Thyroid gland (tissue), 4 donors: ENCODE measurements at regions not wholly inside any gene's neighbourhood (a gene's known extent, or its start where the extent isn't known, plus 50 kb on each side); places are given as distances from the start of the nearest gene placed in this dataset.

ENCODE experiments used
- DNase-seq, 2 donors: peaks; one replicate each; pipeline ENCODE4 v3.0.0-alpha.2; 2019
- H3K27ac ChIP-seq, 3 donors: fragments of 200-600 bp; sonication (generic); 1 replicate in 2 of 3; 2 replicates in 1 of 3; pipeline ENCODE4 v1.5.1; 2016 to 2019; ENCODE audit warnings: mild to moderate bottlenecking in 1 of 3, moderate library complexity in 1 of 3
- H3K27me3 ChIP-seq: fragments of 200-600 bp; sonication (generic); one replicate; pipeline ENCODE4 v1.5.1; 2019
- H3K36me3 ChIP-seq, 2 donors: fragments of 200-600 bp; sonication (generic); one replicate each; pipeline ENCODE4 v1.5.1; 2016 to 2019
- H3K4me1 ChIP-seq, 2 donors: fragments of 200-600 bp; sonication (generic); one replicate each; pipeline ENCODE4 v1.5.1; 2017 to 2019
- H3K4me3 ChIP-seq, 3 donors: fragments of 200-600 bp; sonication (generic); replicated peaks in 1 of 3; 1 replicate in 2 of 3; 2 replicates in 1 of 3; pipeline ENCODE4 v1.5.1; 2016; ENCODE audit warnings: mild to moderate bottlenecking in 1 of 3
- H3K9me3 ChIP-seq: fragments of 200-600 bp; sonication (generic); one replicate; pipeline ENCODE4 v1.5.1; 2017
- CTCF ChIP-seq, 6 experiments: fragments of 200-600 bp in 3 of 6; fragments of 450-650 bp in 3 of 6; sonication (generic) in 3 of 6; IDR thresholded peaks; one replicate each; pipeline ENCODE4 v1.5.1; 2016 to 2019; ENCODE audit warnings: antibody characterized with exemption in 6 of 6, mild to moderate bottlenecking in 2 of 6, inconsistent platforms in 1 of 6, moderate library complexity in 1 of 6
- POLR2A ChIP-seq, 2 donors: fragments of 450-650 bp; IDR thresholded peaks; one replicate each; pipeline ENCODE4 v1.6.1; 2017; ENCODE audit warnings: antibody characterized with exemption in 2 of 2, mild to moderate bottlenecking in 2 of 2, moderate library complexity in 1 of 2
- WGBS, 2 donors: methylation state at CpG; one replicate each; pipeline ENCODE4 v1.1.5; 2017; 5-methylcytosine and 5-hydroxymethylcytosine counted together
- intact Hi-C: fragments of 100-400 bp; cut with DNase I; formaldehyde crosslinking; loops from one replicate; pipeline ENCODE4 v1.15.1; 2023

- H3K4me3 ChIP-seq: no peak overlapping the region
- DNase-seq: no peak
- no peak overlapping the region for H3K27ac ChIP-seq
- WGBS, 2 donors: 83 to 91% methylated on average over 4 of the region's 4 CpGs
- no peaks in the 10 kb centered on the region for H3K27me3 ChIP-seq
- H3K36me3 ChIP-seq: no peaks in the 10 kb centered on the region
- TF ChIP-seq CTCF (IDR thresholded peaks at IDR 0.05) (no peak), POLR2A (IDR thresholded peaks at IDR 0.05) (no peak)
- intact Hi-C loops: no loop called here
- no peaks in the 10 kb centered on the region for H3K4me1 ChIP-seq
- H3K9me3 ChIP-seq: no peaks in the 10 kb centered on the region
Measured at GRCh38 chr5:68698025-68698940, 395.5 kb upstream of the SLC30A5 start.

- no peak for DNase-seq
- Histone ChIP-seq H3K4me3 (no peak overlapping the region), H3K36me3 (no peaks in the 10 kb centered on the region), H3K27me3 (no peaks in the 10 kb centered on the region), H3K27ac (no peak overlapping the region), H3K9me3 (no peaks in the 10 kb centered on the region), H3K4me1 (no peaks in the 10 kb centered on the region)
- no peak for TF ChIP-seq CTCF (IDR thresholded peaks at IDR 0.05)
- no peak for TF ChIP-seq POLR2A (IDR thresholded peaks at IDR 0.05)
- WGBS, 2 donors: 89% methylated on average over 2 of the region's 2 CpGs
- intact Hi-C loops: no loop called here
Measured at GRCh38 chr5:68699966-68700365, 393.8 kb upstream of the SLC30A5 start.

GRCh38 chr5:68707575-68707974, 386.2 kb upstream of the SLC30A5 start:
- no peak for DNase-seq
- TF ChIP-seq CTCF (IDR thresholded peaks at IDR 0.05) (no peak), POLR2A (IDR thresholded peaks at IDR 0.05) (no peak)
- H3K27ac ChIP-seq: no peak overlapping the region
- no peaks in the 10 kb centered on the region for H3K36me3 ChIP-seq
- intact Hi-C loops: no loop called here
- H3K4me3 ChIP-seq: no peak overlapping the region
- WGBS, 2 donors: 48 to 74% methylated on average over 2 of the region's 2 CpGs
- peaks cover 14 to 18% of the 10 kb centered on the region in 2 donors for H3K4me1 ChIP-seq
- no peaks in the 10 kb centered on the region for H3K27me3 ChIP-seq
- no peaks in the 10 kb centered on the region for H3K9me3 ChIP-seq

- WGBS, 2 donors: 96% methylated on average over 7 of the region's 7 CpGs
- intact Hi-C loops: no loop called here
- TF ChIP-seq CTCF (IDR thresholded peaks at IDR 0.05): no peak
- Histone ChIP-seq H3K9me3 (no peaks in the 10 kb centered on the region), H3K27me3 (no peaks in the 10 kb centered on the region), H3K4me1 (peaks cover 14 to 18% of the 10 kb centered on the region in 2 donors), H3K27ac (no peak overlapping the region), H3K4me3 (no peak overlapping the region), H3K36me3 (no peaks in the 10 kb centered on the region)
- DNase-seq: no peak
Measured at GRCh38 chr5:68708156-68708841, 385.5 kb upstream of the SLC30A5 start.

GRCh38 chr5:68708842-68709170, 385.0 kb upstream of the SLC30A5 start:
- Histone ChIP-seq H3K27me3 (no peaks in the 10 kb centered on the region), H3K36me3 (no peaks in the 10 kb centered on the region), H3K4me1 (peaks cover 14 to 18% of the 10 kb centered on the region in 2 donors), H3K27ac (peak overlapping the region in 1 of 3 donors; percentile 54), H3K4me3 (no peak overlapping the region), H3K9me3 (no peaks in the 10 kb centered on the region)
- intact Hi-C loops: no loop called here
- DNase-seq: no peak
- WGBS, 2 donors: 47 to 58% methylated on average over 1 of the region's 1 CpG
- no peak for TF ChIP-seq CTCF (IDR thresholded peaks at IDR 0.05)
- TF ChIP-seq POLR2A (IDR thresholded peaks at IDR 0.05): no peak
